Hepatocyte (in vitro differentiated cells): ENCODE measurements at regions not wholly inside any gene's neighbourhood (a gene's known extent, or its start where the extent isn't known, plus 50 kb on each side); places are given as distances from the start of the nearest gene placed in this dataset.

ENCODE experiments used
- DNase-seq: peaks from one replicate; pipeline ENCODE4 v3.0.0-alpha.2; 2016; ENCODE audit warnings: low spot score
- H2AFZ ChIP-seq: fragments of 200-600 bp; sonication (generic); 2 replicates; pipeline ENCODE4 v1.6.0; 2016; ENCODE audit warnings: antibody characterized with exemption, mild to moderate bottlenecking
- H3K27ac ChIP-seq: fragments of 200-600 bp; sonication (generic); 2 replicates; pipeline ENCODE4 v1.5.1; 2016; ENCODE audit warnings: mild to moderate bottlenecking
- H3K27me3 ChIP-seq: fragments of 200-600 bp; sonication (generic); 2 replicates; pipeline ENCODE4 v1.6.1; 2016
- H3K36me3 ChIP-seq: fragments of 200-600 bp; sonication (generic); replicated peaks from 2 replicates; pipeline ENCODE4 v1.5.1; 2016; ENCODE audit warnings: low read depth; ENCODE audit not compliant: insufficient read depth
- H3K4me1 ChIP-seq: fragments of 200-600 bp; sonication (generic); 2 replicates; pipeline ENCODE4 v1.5.1; 2016; ENCODE audit warnings: mild to moderate bottlenecking, moderate library complexity; ENCODE audit not compliant: insufficient read depth
- H3K4me2 ChIP-seq: fragments of 200-600 bp; sonication (generic); 2 replicates; pipeline ENCODE4 v1.6.0; 2016
- H3K4me3 ChIP-seq: fragments of 200-600 bp; sonication (generic); 2 replicates; pipeline ENCODE4 v1.5.1; 2016; ENCODE audit warnings: mild to moderate bottlenecking
- H3K79me2 ChIP-seq: fragments of 200-600 bp; sonication (generic); 2 replicates; pipeline ENCODE4 v1.6.0; 2017; ENCODE audit warnings: mild to moderate bottlenecking
- H3K9me2 ChIP-seq: fragments of 200-600 bp; sonication (generic); replicated peaks from 2 replicates; pipeline ENCODE4 v1.6.0; 2017; ENCODE audit warnings: mild to moderate bottlenecking; ENCODE audit not compliant: insufficient read depth
- H3K9me3 ChIP-seq: fragments of 200-600 bp; sonication (generic); 2 replicates; pipeline ENCODE4 v1.5.1; 2016; ENCODE audit warnings: low read depth, mild to moderate bottlenecking
- H4K20me1 ChIP-seq: fragments of 200-600 bp; sonication (generic); 2 replicates; pipeline ENCODE4 v1.6.0; 2016; ENCODE audit warnings: mild to moderate bottlenecking; ENCODE audit not compliant: insufficient read depth, poor library complexity, severe bottlenecking
- CTCF ChIP-seq: fragments of 200-600 bp; sonication (generic); IDR thresholded peaks from 2 replicates; pipeline ENCODE4 v1.5.1; 2016; ENCODE audit warnings: antibody characterized with exemption, mild to moderate bottlenecking; ENCODE audit not compliant: poor library complexity
- EZH2 ChIP-seq: fragments of 200-600 bp; sonication (generic); IDR thresholded peaks from 2 replicates; pipeline ENCODE4 v1.6.1; 2016; ENCODE audit warnings: antibody characterized with exemption, mild to moderate bottlenecking, borderline replicate concordance
- EZH2phosphoT487 ChIP-seq: fragments of 200-600 bp; sonication (generic); IDR thresholded peaks from one replicate; pipeline ENCODE4 v1.6.1; 2018; ENCODE audit warnings: antibody characterized with exemption, mild to moderate bottlenecking, low read depth, moderate library complexity; ENCODE audit not compliant: unreplicated experiment, severe bottlenecking
- WGBS: methylation state at CpG from one replicate; pipeline ENCODE4 v1.1.6; 2016; ENCODE audit warnings: low lambda C conversion rate; ENCODE audit errors: missing lambda C conversion rate; 5-methylcytosine and 5-hydroxymethylcytosine counted together

- 96% methylated on average over 11 of the region's 11 CpGs for WGBS
- DNase-seq, result no peak
- H3K27me3 ChIP-seq, result no peaks in the 10 kb centered on the region
- no peak overlapping the region for H3K4me3 ChIP-seq
- TF ChIP-seq EZH2phosphoT487 (no peak), EZH2 (no peak), CTCF (no peak)
- H3K4me1 ChIP-seq, result peaks cover 14% of the 10 kb centered on the region
- no peak overlapping the region for H3K4me2 ChIP-seq
- H3K27ac ChIP-seq, result no peak overlapping the region
- H3K36me3 ChIP-seq, result no peaks in the 10 kb centered on the region
- no peaks in the 10 kb centered on the region for H4K20me1 ChIP-seq
- no peaks in the 10 kb centered on the region for H3K79me2 ChIP-seq
- H3K9me2 ChIP-seq, result no peaks in the 10 kb centered on the region
- H2AFZ ChIP-seq, result no peak overlapping the region
- no peaks in the 10 kb centered on the region for H3K9me3 ChIP-seq
Measured at GRCh38 chr17:77844681-77845080, 113.8 kb upstream of the TNRC6C start.

GRCh38 chr17:77845541-77846225, 112.8 kb upstream of the TNRC6C start:
- 83% methylated on average over 19 of the region's 19 CpGs for WGBS
- DNase-seq, result no peak
- Histone ChIP-seq H3K9me3 (no peaks in the 10 kb centered on the region), H3K4me3 (no peak overlapping the region), H3K36me3 (no peaks in the 10 kb centered on the region), H3K27ac (no peak overlapping the region), H3K79me2 (no peaks in the 10 kb centered on the region), H4K20me1 (no peaks in the 10 kb centered on the region), H2AFZ (no peak overlapping the region), H3K27me3 (no peaks in the 10 kb centered on the region), H3K9me2 (no peaks in the 10 kb centered on the region), H3K4me2 (no peak overlapping the region), H3K4me1 (peaks cover 4% of the 10 kb centered on the region)
- TF ChIP-seq EZH2phosphoT487 (no peak), CTCF (no peak), EZH2 (no peak)

- Histone ChIP-seq H3K4me2 (no peak overlapping the region), H3K36me3 (no peaks in the 10 kb centered on the region), H3K4me1 (no peaks in the 10 kb centered on the region), H4K20me1 (no peaks in the 10 kb centered on the region), H2AFZ (no peak overlapping the region), H3K27ac (no peak overlapping the region), H3K9me3 (no peaks in the 10 kb centered on the region), H3K4me3 (no peak overlapping the region), H3K27me3 (no peaks in the 10 kb centered on the region), H3K9me2 (no peaks in the 10 kb centered on the region), H3K79me2 (no peaks in the 10 kb centered on the region)
- TF ChIP-seq CTCF (no peak), EZH2 (no peak), EZH2phosphoT487 (no peak)
- no peak for DNase-seq
- WGBS, result 86% methylated on average over 5 of the region's 5 CpGs
Measured at GRCh38 chr17:77846531-77847085, 111.9 kb upstream of the TNRC6C start.
